ENCODE measurements at regions not wholly inside any gene's neighbourhood (a gene's known extent, or its start where the extent isn't known, plus 50 kb on each side); places are given as distances from the start of the nearest gene placed in this dataset.

GRCh38 chr7:94067506-94067905, 63.4 kb upstream of the BET1 start:
- no peaks in the 10 kb centered on the region for H3K36me3 ChIP-seq
- no peak for DNase-seq (ENCODE audit: low spot score in 2 of 2)
- no peaks in the 10 kb centered on the region for H3K9me3 ChIP-seq
- peaks cover 0 to 4% of the 10 kb centered on the region in 2 donors for H3K27me3 ChIP-seq
- H3K27ac ChIP-seq = no peak overlapping the region
- no peak for TF ChIP-seq POLR2A (IDR thresholded peaks at IDR 0.05)
- TF ChIP-seq CTCF (IDR thresholded peaks at IDR 0.05) = no peak
- no peak for TF ChIP-seq POLR2AphosphoS5 (IDR thresholded peaks at IDR 0.05)
- no peaks in the 10 kb centered on the region for H3K4me1 ChIP-seq
- intact Hi-C loops (cut with DNase I; ENCODE audit: low total_unique reads) = no loop called here
- no peak overlapping the region for H3K4me3 ChIP-seq

- no peak for DNase-seq (ENCODE audit: low spot score in 2 of 2)
- no peaks in the 10 kb centered on the region for H3K36me3 ChIP-seq
- no peaks in the 10 kb centered on the region for H3K4me1 ChIP-seq
- no peaks in the 10 kb centered on the region for H3K9me3 ChIP-seq
- peak overlapping the region in 1 of 2 donors; percentile 19 for H3K27ac ChIP-seq
- TF ChIP-seq CTCF (IDR thresholded peaks at IDR 0.05) (no peak), POLR2A (IDR thresholded peaks at IDR 0.05) (no peak), POLR2AphosphoS5 (IDR thresholded peaks at IDR 0.05) (no peak)
- H3K4me3 ChIP-seq = no peak overlapping the region
- no peaks in the 10 kb centered on the region for H3K27me3 ChIP-seq
- intact Hi-C loops (cut with DNase I; ENCODE audit: low total_unique reads) = no loop called here
Measured at GRCh38 chr7:94069162-94069739, 65.1 kb upstream of the BET1 start.

- Histone ChIP-seq H3K27me3 (no peaks in the 10 kb centered on the region), H3K4me3 (no peak overlapping the region), H3K9me3 (no peaks in the 10 kb centered on the region), H3K27ac (no peak overlapping the region), H3K36me3 (no peaks in the 10 kb centered on the region), H3K4me1 (no peaks in the 10 kb centered on the region)
- no peak for DNase-seq (ENCODE audit: low spot score in 2 of 2)
- TF ChIP-seq POLR2AphosphoS5 (IDR thresholded peaks at IDR 0.05) = no peak
- TF ChIP-seq POLR2A (IDR thresholded peaks at IDR 0.05) = no peak
- TF ChIP-seq CTCF (IDR thresholded peaks at IDR 0.05) = no peak
- intact Hi-C loops (cut with DNase I; ENCODE audit: low total_unique reads) = no loop called here
Measured at GRCh38 chr7:94080551-94080950, 76.4 kb upstream of the BET1 start.

GRCh38 chr7:94082126-94082525, 78.0 kb upstream of the BET1 start:
- no peaks in the 10 kb centered on the region for H3K9me3 ChIP-seq
- no peak overlapping the region for H3K4me3 ChIP-seq
- TF ChIP-seq POLR2A (IDR thresholded peaks at IDR 0.05) = no peak
- no peak for TF ChIP-seq POLR2AphosphoS5 (IDR thresholded peaks at IDR 0.05)
- TF ChIP-seq CTCF (IDR thresholded peaks at IDR 0.05) = no peak
- no peaks in the 10 kb centered on the region for H3K27me3 ChIP-seq
- no peaks in the 10 kb centered on the region for H3K4me1 ChIP-seq
- DNase-seq (ENCODE audit: low spot score in 2 of 2) = no peak
- no peaks in the 10 kb centered on the region for H3K36me3 ChIP-seq
- no peak overlapping the region for H3K27ac ChIP-seq
- intact Hi-C loops (cut with DNase I; ENCODE audit: low total_unique reads) = no loop called here

GRCh38 chr7:94087664-94088352, 83.7 kb upstream of the BET1 start:
- intact Hi-C loops (cut with DNase I; ENCODE audit: low total_unique reads) = loop anchor here (5.0 kb wide), 1 partner anchor 494 kb away; no protein-coding TSS in a partner anchor
- no peak for DNase-seq (ENCODE audit: low spot score in 2 of 2)
- H3K4me3 ChIP-seq = peak overlapping the region in 2 of 3 donors; percentile 28 to 53

More at GRCh38 chr7:94087664-94088352, 83.7 kb upstream of the BET1 start:
- Histone ChIP-seq H3K27ac (no peak overlapping the region), H3K4me1 (no peaks in the 10 kb centered on the region), H3K9me3 (no peaks in the 10 kb centered on the region), H3K27me3 (no peaks in the 10 kb centered on the region), H3K36me3 (no peaks in the 10 kb centered on the region)
- TF ChIP-seq CTCF (IDR thresholded peaks at IDR 0.05) (peak; percentile 60 to 75 (median 75)), POLR2A (IDR thresholded peaks at IDR 0.05) (no peak), POLR2AphosphoS5 (IDR thresholded peaks at IDR 0.05) (no peak)

Data from breast epithelium (tissue), 4 donors.